Breast epithelium (tissue), 4 donors: ENCODE measurements at regions not wholly inside any gene's neighbourhood (a gene's known extent, or its start where the extent isn't known, plus 50 kb on each side); places are given as distances from the start of the nearest gene placed in this dataset.

ENCODE experiments used
- DNase-seq, 2 donors: peaks; one replicate each; pipeline ENCODE4 v3.0.0-alpha.2; 2019; ENCODE audit warnings: low spot score in 2 of 2
- H3K27ac ChIP-seq, 2 donors: fragments of 200-600 bp; sonication (generic) in 1 of 2; one replicate each; pipeline ENCODE4 v1.5.1; 2016 to 2019; ENCODE audit warnings: mild to moderate bottlenecking in 1 of 2
- H3K27me3 ChIP-seq, 2 donors: fragments of 200-600 bp; sonication (generic) in 1 of 2; one replicate each; pipeline versions ENCODE4 v1.5.1 to v1.6.0; 2017 to 2019; ENCODE audit warnings: control low read depth in 1 of 2, mild to moderate bottlenecking in 1 of 2
- H3K36me3 ChIP-seq: fragments of 200-600 bp; one replicate; pipeline ENCODE4 v1.5.1; 2019
- H3K4me1 ChIP-seq, 2 donors: fragments of 200-600 bp; sonication (generic); one replicate each; pipeline ENCODE4 v1.5.1; 2016 to 2019; ENCODE audit warnings: control low read depth in 1 of 2
- H3K4me3 ChIP-seq, 3 donors: fragments of 200-600 bp; sonication (generic); 1 replicate in 2 of 3; 2 replicates in 1 of 3; pipeline ENCODE4 v1.5.1; 2016 to 2019; ENCODE audit warnings: mild to moderate bottlenecking in 3 of 3, moderate library complexity in 2 of 3
- H3K9me3 ChIP-seq, 2 donors: fragments of 200-600 bp; sonication (generic) in 1 of 2; one replicate each; pipeline ENCODE4 v1.5.1; 2016 to 2019; ENCODE audit warnings: control low read depth in 1 of 2
- POLR2A ChIP-seq: fragments of 450-650 bp; IDR thresholded peaks from one replicate; pipeline ENCODE4 v1.6.1; 2016; ENCODE audit warnings: antibody characterized with exemption, mild to moderate bottlenecking, moderate library complexity
- POLR2AphosphoS5 ChIP-seq, 3 donors: sonication (generic); formaldehyde crosslinking; IDR thresholded peaks; one replicate each; pipeline ENCODE4 v1.6.1; 2017; ENCODE audit warnings: antibody characterized with exemption in 3 of 3
- intact Hi-C: fragments of 100-400 bp; cut with DNase I; formaldehyde crosslinking; loops from one replicate; pipeline ENCODE4 v1.15.1; 2023; ENCODE audit warnings: low total_unique reads
- TF ChIP-seq, protein P1 (sequence below), 3 donors: fragments of 450-650 bp; IDR thresholded peaks; one replicate each; pipeline ENCODE4 v1.5.1; 2016 to 2017; ENCODE audit warnings: antibody characterized with exemption in 3 of 3, mild to moderate bottlenecking in 3 of 3, moderate library complexity in 3 of 3

DNA sequence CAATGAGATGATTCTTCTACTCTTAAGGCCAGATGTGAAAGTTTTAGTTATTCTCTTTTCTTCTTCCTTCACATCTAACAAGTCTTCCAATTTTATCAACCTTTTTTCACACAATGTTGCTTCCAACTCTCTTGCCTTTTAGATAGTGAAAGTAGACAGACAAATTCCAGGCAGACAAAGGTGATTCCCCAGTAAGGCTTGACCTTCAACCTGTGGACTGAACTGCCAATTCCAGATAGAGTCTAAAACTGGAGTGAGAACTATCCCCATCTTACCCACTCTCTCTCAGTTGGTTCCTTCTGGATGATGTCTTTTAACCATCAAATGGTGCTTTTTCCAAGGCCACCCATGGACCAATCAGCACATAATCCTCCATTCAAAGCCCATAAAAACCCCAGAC, 159.0 kb downstream of the NSUN3 start:
- intact Hi-C loops = no loop called here

GRCh38 chr3:94225148-94225865, 162.4 kb downstream of the NSUN3 start:
- no peaks in the 10 kb centered on the region for H3K36me3 ChIP-seq
- TF ChIP-seq POLR2A (no peak), POLR2AphosphoS5 (IDR thresholded peaks at IDR 0.05) (no peak)
- TF ChIP-seq, protein P1, sequence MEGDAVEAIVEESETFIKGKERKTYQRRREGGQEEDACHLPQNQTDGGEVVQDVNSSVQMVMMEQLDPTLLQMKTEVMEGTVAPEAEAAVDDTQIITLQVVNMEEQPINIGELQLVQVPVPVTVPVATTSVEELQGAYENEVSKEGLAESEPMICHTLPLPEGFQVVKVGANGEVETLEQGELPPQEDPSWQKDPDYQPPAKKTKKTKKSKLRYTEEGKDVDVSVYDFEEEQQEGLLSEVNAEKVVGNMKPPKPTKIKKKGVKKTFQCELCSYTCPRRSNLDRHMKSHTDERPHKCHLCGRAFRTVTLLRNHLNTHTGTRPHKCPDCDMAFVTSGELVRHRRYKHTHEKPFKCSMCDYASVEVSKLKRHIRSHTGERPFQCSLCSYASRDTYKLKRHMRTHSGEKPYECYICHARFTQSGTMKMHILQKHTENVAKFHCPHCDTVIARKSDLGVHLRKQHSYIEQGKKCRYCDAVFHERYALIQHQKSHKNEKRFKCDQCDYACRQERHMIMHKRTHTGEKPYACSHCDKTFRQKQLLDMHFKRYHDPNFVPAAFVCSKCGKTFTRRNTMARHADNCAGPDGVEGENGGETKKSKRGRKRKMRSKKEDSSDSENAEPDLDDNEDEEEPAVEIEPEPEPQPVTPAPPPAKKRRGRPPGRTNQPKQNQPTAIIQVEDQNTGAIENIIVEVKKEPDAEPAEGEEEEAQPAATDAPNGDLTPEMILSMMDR (IDR thresholded peaks at IDR 0.05) = no peak
- H3K9me3 ChIP-seq = peaks cover 0 to 9% of the 10 kb centered on the region in 2 donors
- no peak overlapping the region for H3K27ac ChIP-seq
- H3K27me3 ChIP-seq = no peaks in the 10 kb centered on the region
- H3K4me1 ChIP-seq = no peaks in the 10 kb centered on the region
- no peak overlapping the region for H3K4me3 ChIP-seq
- intact Hi-C loops = no loop called here
- no peak for DNase-seq

More for the DNA sequence above, 159.0 kb downstream of the NSUN3 start:
- no peaks in the 10 kb centered on the region for H3K4me1 ChIP-seq
- H3K27me3 ChIP-seq = no peaks in the 10 kb centered on the region
- TF ChIP-seq POLR2AphosphoS5 (IDR thresholded peaks at IDR 0.05) (no peak), POLR2A (no peak)
- TF ChIP-seq, protein P1 (IDR thresholded peaks at IDR 0.05) = no peak
- no peak for DNase-seq
- H3K9me3 ChIP-seq = peaks cover 0 to 9% of the 10 kb centered on the region in 2 donors
- H3K27ac ChIP-seq = no peak overlapping the region
- no peak overlapping the region for H3K4me3 ChIP-seq
- H3K36me3 ChIP-seq = no peaks in the 10 kb centered on the region

GRCh38 chr3:94226078-94226477, 163.2 kb downstream of the NSUN3 start:
- Histone ChIP-seq H3K9me3 (peaks cover 0 to 9% of the 10 kb centered on the region in 2 donors), H3K4me1 (no peaks in the 10 kb centered on the region), H3K27me3 (no peaks in the 10 kb centered on the region), H3K4me3 (no peak overlapping the region), H3K27ac (no peak overlapping the region), H3K36me3 (no peaks in the 10 kb centered on the region)
- intact Hi-C loops = no loop called here
- no peak for DNase-seq
- TF ChIP-seq, protein P1 (IDR thresholded peaks at IDR 0.05) = no peak
- TF ChIP-seq POLR2AphosphoS5 (IDR thresholded peaks at IDR 0.05) (no peak), POLR2A (no peak)

DNA sequence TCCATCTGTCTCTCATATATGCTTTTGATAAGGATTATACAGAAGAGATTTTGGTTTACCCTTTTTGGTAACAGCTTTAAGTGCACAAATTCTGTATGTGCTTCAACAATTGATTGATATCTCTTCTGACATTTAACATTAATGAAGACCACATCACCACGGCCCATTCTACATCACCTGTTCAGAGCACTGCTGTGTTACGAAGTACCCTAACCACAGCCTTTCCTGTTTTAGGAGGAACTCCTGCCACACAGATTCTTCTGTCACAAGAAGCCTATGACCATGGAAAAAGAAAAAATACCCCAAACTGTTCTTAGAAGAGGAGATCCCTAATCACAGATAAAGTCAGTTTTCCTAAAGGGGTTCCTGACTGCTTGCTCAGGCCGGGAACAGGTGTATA, 170.1 kb downstream of the NSUN3 start:
- no peaks in the 10 kb centered on the region for H3K4me1 ChIP-seq
- H3K36me3 ChIP-seq = no peaks in the 10 kb centered on the region
- intact Hi-C loops = loop anchor here (5.0 kb wide), 1 partner anchor 1324 kb away; no protein-coding TSS in a partner anchor
- no peak overlapping the region for H3K4me3 ChIP-seq
- H3K27ac ChIP-seq = no peak overlapping the region
- H3K9me3 ChIP-seq = peaks cover 0 to 3% of the 10 kb centered on the region in 2 donors
- no peaks in the 10 kb centered on the region for H3K27me3 ChIP-seq
- TF ChIP-seq, protein P1 (IDR thresholded peaks at IDR 0.05) = no peak
- TF ChIP-seq POLR2A = no peak
- no peak for TF ChIP-seq POLR2AphosphoS5 (IDR thresholded peaks at IDR 0.05)
- DNase-seq = no peak

DNA sequence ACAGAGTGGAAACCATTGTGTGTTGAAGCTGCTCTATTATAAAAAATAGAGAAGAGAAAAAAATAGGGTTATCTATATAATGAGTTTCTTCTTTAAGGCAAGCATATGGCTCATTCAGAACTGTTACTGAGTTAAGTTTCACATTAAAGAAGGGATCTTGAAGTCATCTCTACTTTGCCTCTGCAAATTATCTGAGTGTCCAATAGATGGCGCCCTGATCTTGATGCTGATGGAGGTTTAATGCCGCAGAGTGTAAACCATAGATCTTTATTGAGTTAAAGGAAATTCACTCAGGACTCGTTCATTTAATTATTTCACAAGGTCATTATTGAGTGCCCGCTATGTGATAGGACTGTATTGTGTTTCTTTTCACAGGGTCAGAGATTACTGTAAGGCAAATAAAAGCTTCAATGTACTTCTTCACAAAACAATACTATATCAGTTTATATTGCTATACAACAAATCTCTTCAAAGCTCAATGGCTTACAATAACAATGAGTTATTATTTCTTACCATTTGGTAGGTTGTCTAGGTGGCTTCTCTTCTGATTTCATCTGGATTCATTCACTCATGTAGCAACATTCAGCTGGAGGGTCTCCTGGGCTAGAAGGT, 171.4 kb downstream of the NSUN3 start:
- Histone ChIP-seq H3K4me3 (no peak overlapping the region), H3K27me3 (no peaks in the 10 kb centered on the region), H3K4me1 (no peaks in the 10 kb centered on the region), H3K9me3 (peaks cover 0 to 3% of the 10 kb centered on the region in 2 donors), H3K27ac (no peak overlapping the region), H3K36me3 (no peaks in the 10 kb centered on the region)
- TF ChIP-seq, protein P1 (IDR thresholded peaks at IDR 0.05) = no peak
- TF ChIP-seq POLR2AphosphoS5 (IDR thresholded peaks at IDR 0.05) (no peak), POLR2A (no peak)
- DNase-seq = no peak
- intact Hi-C loops = loop anchor here (5.0 kb wide), 1 partner anchor 1323 kb away; no protein-coding TSS in a partner anchor
